IMR-90 (cell line): ENCODE measurements at regions not wholly inside any gene's neighbourhood (a gene's known extent, or its start where the extent isn't known, plus 50 kb on each side); places are given as distances from the start of the nearest gene placed in this dataset.

Experiments
- ATAC-seq: fragments of 200-7000 bp; cut with Tn5 transposase; 2 replicates; pipeline ENCODE4 v1.9.1; 2020; ENCODE audit warnings: low read depth, mild to moderate bottlenecking, moderate library complexity
- BruUV-seq: library from RNA; stranded (reverse); fragments of 400-500 nt; replicated peaks from 2 replicates; lab custom pipeline; 2021; lab: Mats Ljungman, UMichigan
- CTCF ChIA-PET: fragments of 300-600 bp; formaldehyde crosslinking; extraction: SDS; loops from one replicate; lab custom pipeline; 2021; ENCODE audit warnings: antibody characterized with exemption; lab: Yijun Ruan, JAX
- POLR2A ChIA-PET: fragments of 300-600 bp; sonication (Branson Sonifier 250); formaldehyde crosslinking; loops from one replicate; lab custom pipeline; 2022; ENCODE audit warnings: antibody characterized with exemption; ENCODE audit not compliant: unreplicated experiment; lab: Charles Lee
- DNase-seq: peaks from one replicate; pipeline ENCODE4 v3.0.0; 2013
- H2AFZ ChIP-seq: replicated peaks from 2 replicates; pipeline ENCODE3; 2013; ENCODE audit warnings: low read length, mild to moderate bottlenecking; ENCODE audit not compliant: poor library complexity
- H2AK5ac ChIP-seq: 2 replicates; pipeline ENCODE4 v1.6.1; 2013; ENCODE audit warnings: low read depth, low read length, inconsistent platforms
- H2AK9ac ChIP-seq: replicated peaks from 2 replicates; pipeline ENCODE3; 2013; ENCODE audit warnings: mild to moderate bottlenecking, low read depth, low read length, moderate library complexity; ENCODE audit not compliant: poor library complexity
- H2BK120ac ChIP-seq: 2 replicates; pipeline ENCODE4 v1.6.1; 2013; ENCODE audit warnings: low read depth, low read length, inconsistent platforms
- H2BK15ac ChIP-seq: 3 replicates; pipeline ENCODE4 v1.6.1; 2013; ENCODE audit warnings: low read depth, low read length, inconsistent platforms
- H2BK20ac ChIP-seq: 2 replicates; pipeline ENCODE4 v1.6.1; 2013; ENCODE audit warnings: low read depth, mild to moderate bottlenecking, inconsistent platforms, low read length, moderate library complexity
- H2BK5ac ChIP-seq: 2 replicates; pipeline ENCODE4 v1.6.1; 2013; ENCODE audit warnings: mild to moderate bottlenecking, low read depth, low read length, inconsistent platforms; ENCODE audit not compliant: poor library complexity, severe bottlenecking
- H3K14ac ChIP-seq: replicated peaks from 2 replicates; pipeline ENCODE4 v1.6.1; 2013; ENCODE audit warnings: low read depth, low read length, inconsistent platforms
- H3K18ac ChIP-seq: 2 replicates; pipeline ENCODE4 v1.6.1; 2013; ENCODE audit warnings: low read depth, low read length, control low read depth
- H3K23ac ChIP-seq: 2 replicates; pipeline ENCODE4 v1.6.1; 2013; ENCODE audit warnings: low read depth, low read length, inconsistent platforms
- H3K27ac ChIP-seq: 2 replicates; pipeline ENCODE4 v1.5.1; 2013; ENCODE audit warnings: mild to moderate bottlenecking, control low read depth, low read length; ENCODE audit not compliant: insufficient read depth
- H3K27me3 ChIP-seq: 2 replicates; pipeline ENCODE4 v1.6.1; 2013; ENCODE audit warnings: low read length; ENCODE audit not compliant: control insufficient read depth, insufficient read depth
- H3K36me3 ChIP-seq: 2 replicates; pipeline ENCODE4 v1.6.1; 2013; ENCODE audit warnings: low read length, mixed read lengths; ENCODE audit not compliant: control insufficient read depth, insufficient read depth
- H3K4ac ChIP-seq: 2 replicates; pipeline ENCODE4 v1.6.1; 2013; ENCODE audit warnings: low read depth, low read length, inconsistent platforms
- H3K4me1 ChIP-seq: 2 replicates; pipeline ENCODE4 v1.6.1; 2013; ENCODE audit warnings: low read length, mixed read lengths; ENCODE audit not compliant: control insufficient read depth, insufficient read depth
- H3K4me2 ChIP-seq: 2 replicates; pipeline ENCODE4 v1.6.1; 2013; ENCODE audit warnings: low read depth, mild to moderate bottlenecking, control low read depth, low read length, moderate library complexity
- H3K4me3 ChIP-seq: 2 replicates; pipeline ENCODE4 v1.5.1; 2013; ENCODE audit warnings: low read depth, mild to moderate bottlenecking, control low read depth, low read length, moderate library complexity; ENCODE audit not compliant: insufficient read depth
- H3K56ac ChIP-seq: 2 replicates; pipeline ENCODE4 v1.6.1; 2013; ENCODE audit warnings: low read length, inconsistent platforms; ENCODE audit not compliant: insufficient read depth; ENCODE audit errors: extremely low read depth
- H3K79me1 ChIP-seq, 2 experiments: 2 replicates each; pipeline ENCODE4 v1.6.1; 2013; ENCODE audit warnings: low read length in 2 of 2, inconsistent platforms in 1 of 2, low read depth in 1 of 2
- H3K9ac ChIP-seq: 2 replicates; pipeline ENCODE4 v1.6.1; 2013; ENCODE audit warnings: low read depth, low read length, control low read depth
- H3K9me1 ChIP-seq: 2 replicates; pipeline ENCODE4 v1.6.1; 2013; ENCODE audit warnings: low read length, inconsistent platforms; ENCODE audit not compliant: insufficient read depth
- H3K9me3 ChIP-seq: 2 replicates; pipeline ENCODE4 v1.6.1; 2013; ENCODE audit warnings: low read length; ENCODE audit not compliant: control insufficient read depth, insufficient read depth
- H4K20me1 ChIP-seq: 2 replicates; pipeline ENCODE4 v1.6.1; 2013; ENCODE audit warnings: low read length, inconsistent platforms; ENCODE audit not compliant: insufficient read depth
- H4K5ac ChIP-seq: 2 replicates; pipeline ENCODE4 v1.6.1; 2013; ENCODE audit warnings: mild to moderate bottlenecking, low read depth, low read length, control low read depth
- H4K8ac ChIP-seq, 2 experiments: 2 replicates each; pipeline ENCODE4 v1.6.1; 2013; ENCODE audit warnings: low read depth in 2 of 2, low read length in 2 of 2, control low read depth in 1 of 2, inconsistent platforms in 1 of 2
- H4K91ac ChIP-seq: 2 replicates; pipeline ENCODE4 v1.6.1; 2013; ENCODE audit warnings: low read depth, low read length, inconsistent platforms; ENCODE audit not compliant: insufficient read depth
- BHLHE40 ChIP-seq: fragments of 150-350 bp; IDR thresholded peaks from 2 replicates; pipeline ENCODE4 v1.6.1; 2016; ENCODE audit warnings: mild to moderate bottlenecking, low read depth, low read length
- CHD1 ChIP-seq: IDR thresholded peaks from 2 replicates; pipeline ENCODE4 v1.6.1; 2012; ENCODE audit warnings: low read depth, low read length, improper control_type of control experiment
- CTCF ChIP-seq: conservative IDR thresholded peaks from 2 replicates; pipeline ENCODE4 v1.5.1; 2012; ENCODE audit warnings: mild to moderate bottlenecking, low read depth, low read length, improper control_type of control experiment
- MAZ ChIP-seq: IDR thresholded peaks from 2 replicates; pipeline ENCODE4 v1.6.1; 2012; ENCODE audit warnings: low read depth, mild to moderate bottlenecking, low read length, improper control_type of control experiment, moderate library complexity, borderline replicate concordance
- MXI1 ChIP-seq: IDR thresholded peaks from 2 replicates; pipeline ENCODE4 v1.6.1; 2012; ENCODE audit warnings: low read depth, mild to moderate bottlenecking, low read length, moderate library complexity, borderline replicate concordance
- NFE2L2 ChIP-seq: fragments of 150-350 bp; IDR thresholded peaks from 2 replicates; pipeline ENCODE4 v1.6.1; 2016; ENCODE audit warnings: low read depth, mild to moderate bottlenecking, low read length
- RAD21 ChIP-seq: IDR thresholded peaks from 2 replicates; pipeline ENCODE4 v1.6.1; 2012; ENCODE audit warnings: low read length, improper control_type of control experiment
- RCOR1 ChIP-seq: IDR thresholded peaks from 2 replicates; pipeline ENCODE4 v1.6.1; 2012; ENCODE audit warnings: mild to moderate bottlenecking, low read length, improper control_type of control experiment; ENCODE audit not compliant: insufficient replicate concordance
- USF2 ChIP-seq: fragments of 150-350 bp; IDR thresholded peaks from 2 replicates; pipeline ENCODE4 v1.6.1; 2017; ENCODE audit warnings: mild to moderate bottlenecking, antibody characterized with exemption, low read length, low read depth
- WGBS, 2 experiments: methylation state at CpG; one replicate each; pipeline versions ENCODE4 v1.1.5 to v1.1.7; 2013; ENCODE audit warnings: missing lambda C conversion rate in 2 of 2; ENCODE audit not compliant: insufficient read length in 1 of 2; ENCODE audit errors: extremely low coverage in 2 of 2; 5-methylcytosine and 5-hydroxymethylcytosine counted together
- dilution Hi-C: fragments of 300-500 bp; cut with HindIII; formaldehyde crosslinking; loops from one replicate; pipeline ENCODE4 v1.14.3; 2018; ENCODE audit warnings: low sequenced_read_pairs; ENCODE audit not compliant: unreplicated experiment
- in situ Hi-C: fragments of 300-500 bp; cut with MboI; formaldehyde crosslinking; loops from 3 replicates; pipeline ENCODE4 v1.14.3; 2019; ENCODE audit warnings: low sequenced_read_pairs, inconsistent platforms, mixed read lengths
- intact Hi-C: fragments of 100-400 bp; cut with micrococcal nuclease; formaldehyde crosslinking; loops from 2 replicates; pipeline ENCODE4 v1.10.0; 2022

- Histone ChIP-seq H3K9me3 (no peaks in the 10 kb centered on the region), H4K5ac (no peak overlapping the region), H3K56ac (no peak overlapping the region), H3K23ac (no peak overlapping the region), H2BK15ac (no peak overlapping the region), H4K20me1 (no peaks in the 10 kb centered on the region), H2AFZ (no peak overlapping the region), H3K14ac (no peak overlapping the region), H3K4me2 (no peak overlapping the region), H3K36me3 (no peaks in the 10 kb centered on the region), H4K8ac (no peak overlapping the region), H3K9ac (no peak overlapping the region), H3K18ac (no peak overlapping the region), H3K4ac (no peak overlapping the region), H3K27me3 (no peaks in the 10 kb centered on the region), H3K27ac (no peak overlapping the region), H3K9me1 (no peaks in the 10 kb centered on the region), H3K4me1 (no peaks in the 10 kb centered on the region), H2BK5ac (no peak overlapping the region), H2AK9ac (no peak overlapping the region), H2BK120ac (no peak overlapping the region), H2BK20ac (no peak overlapping the region), H3K4me3 (no peak overlapping the region), H4K91ac (no peak overlapping the region), H2AK5ac (no peak overlapping the region), H3K79me1 (no peaks in the 10 kb centered on the region)
- no peak for ATAC-seq
- intact Hi-C loops (no loop called here), in situ Hi-C loops (no loop called here), dilution Hi-C loops (no loop called here)
- peak; percentile 33 for DNase-seq
- ChIA-PET CTCF (interaction anchor here (0.6 kb wide), 1 partner anchor 24 kb away, joined by 3 read pairs; no protein-coding TSS in a partner anchor), POLR2A (no interaction called here)
- no CpG with 5 or more reads among the region's 2 CpGs for WGBS, 2 experiments
- BruUV-seq: no TSS peak
- TF ChIP-seq RAD21 (no peak), CTCF (no peak), RCOR1 (no peak), CHD1 (no peak), BHLHE40 (no peak), MAZ (no peak), MXI1 (no peak), NFE2L2 (no peak), USF2 (no peak)
Measured at GRCh38 chr7:114345494-114345893, 69.1 kb upstream of the FOXP2 start.
